GM08714 (cell line): ENCODE measurements at regions not wholly inside any gene's neighbourhood (a gene's known extent, or its start where the extent isn't known, plus 50 kb on each side); places are given as distances from the start of the nearest gene placed in this dataset.

ENCODE experiments used
- H3K4me3 ChIP-seq: fragments of 200-500 bp; sonication (Bioruptor generic); 2 replicates; pipeline ENCODE4 v1.5.1; 2014; ENCODE audit warnings: mild to moderate bottlenecking, low read length, inconsistent platforms
- ZNF274 ChIP-seq: IDR thresholded peaks from 2 replicates; pipeline ENCODE4 v1.6.1; 2012; ENCODE audit warnings: mild to moderate bottlenecking, low read depth, low read length

DNA sequence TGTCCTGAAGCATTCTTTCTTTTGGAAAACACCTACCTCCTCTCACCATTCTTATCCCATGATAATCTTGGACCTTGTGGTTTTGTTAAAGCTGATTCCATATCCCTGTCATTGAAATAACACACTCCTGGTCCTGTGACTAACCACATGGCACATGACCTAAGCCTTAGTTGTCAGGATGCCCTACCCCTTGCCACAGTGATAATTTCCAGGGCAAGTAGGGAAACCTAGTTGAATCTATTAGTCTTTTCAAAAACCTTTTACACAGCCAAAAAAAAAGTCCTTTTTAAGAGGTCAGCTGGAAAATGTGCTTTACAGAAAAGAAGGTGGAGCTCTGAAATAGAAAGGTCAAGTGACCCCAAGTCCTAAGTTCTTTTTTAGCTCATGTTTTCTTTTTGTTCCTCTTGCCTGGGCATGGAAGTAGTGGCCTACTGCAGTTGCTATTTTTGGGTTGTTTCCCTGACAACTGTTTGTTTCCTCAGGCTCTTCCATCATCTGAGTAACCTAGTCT, 608.4 kb downstream of the LRFN5 start:
- H3K4me3 ChIP-seq = no peak overlapping the region
- no peak for TF ChIP-seq ZNF274

DNA sequence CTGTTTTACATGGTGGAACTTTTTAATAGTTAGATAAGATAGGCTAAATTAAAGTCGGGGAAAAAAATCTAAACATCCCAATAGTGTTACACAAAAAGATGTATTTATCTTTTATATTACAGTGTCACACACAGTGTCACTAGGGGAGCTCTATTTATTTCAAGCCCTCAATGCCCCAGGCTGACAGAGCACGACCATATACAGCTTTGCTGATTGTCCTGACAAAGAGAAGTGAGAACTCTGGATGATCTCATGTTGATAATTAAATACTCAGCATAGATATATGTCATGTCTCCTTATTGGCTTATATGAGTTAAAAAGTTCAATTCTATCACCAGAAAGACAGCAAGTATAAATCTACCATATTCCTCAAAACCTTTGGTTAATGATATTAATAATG, 594.3 kb downstream of the LRFN5 start:
- no peak overlapping the region for H3K4me3 ChIP-seq
- TF ChIP-seq ZNF274 = no peak

GRCh38 chr14:42198010-42198409, 591.3 kb downstream of the LRFN5 start:
- no peak for TF ChIP-seq ZNF274
- H3K4me3 ChIP-seq = no peak overlapping the region

DNA sequence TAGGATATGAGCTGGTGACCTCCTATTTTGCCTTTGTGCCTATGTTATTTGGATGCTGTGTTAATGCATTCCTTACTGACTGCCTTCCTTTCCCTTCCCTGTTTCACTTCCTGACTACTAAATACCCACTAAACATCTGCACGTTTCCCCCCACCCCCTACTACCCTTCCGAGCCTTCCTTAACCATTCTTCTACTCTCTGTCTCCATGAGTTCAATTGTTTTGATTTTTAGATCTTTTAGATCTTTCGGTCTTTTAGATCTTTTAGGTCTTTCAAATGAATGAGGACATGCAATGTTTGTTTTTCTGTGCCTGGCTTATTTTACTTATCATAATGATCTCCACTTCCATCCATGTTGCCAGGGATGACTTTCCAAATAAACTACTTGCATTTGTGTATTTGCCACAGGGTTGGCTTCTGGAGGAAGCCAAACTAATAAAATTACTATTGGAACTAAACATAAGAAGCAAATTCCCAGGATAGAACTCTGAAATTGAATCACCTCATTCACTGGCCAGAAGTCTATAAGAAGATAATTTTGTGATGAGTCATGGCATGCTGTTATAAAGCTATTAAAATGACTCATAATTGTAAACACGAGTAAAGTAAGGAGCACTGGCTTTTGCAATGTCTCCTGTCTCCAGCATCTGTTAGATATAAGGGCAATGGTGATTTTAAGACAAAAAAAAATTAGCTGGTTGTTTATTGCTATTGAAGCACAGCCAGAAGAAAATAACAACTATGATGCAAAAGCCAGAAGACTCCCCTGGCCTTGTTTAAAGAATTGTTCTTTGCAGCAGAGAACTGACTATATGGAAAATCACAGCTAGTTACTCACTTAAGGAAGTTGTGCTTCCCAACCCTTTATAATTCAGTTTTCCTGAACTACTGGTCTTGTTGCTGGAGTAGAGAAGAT, 586.3 kb downstream of the LRFN5 start:
- H3K4me3 ChIP-seq = no peak overlapping the region
- TF ChIP-seq ZNF274 = no peak

GRCh38 chr14:42190744-42191143, 584.1 kb downstream of the LRFN5 start:
- no peak overlapping the region for H3K4me3 ChIP-seq

DNA sequence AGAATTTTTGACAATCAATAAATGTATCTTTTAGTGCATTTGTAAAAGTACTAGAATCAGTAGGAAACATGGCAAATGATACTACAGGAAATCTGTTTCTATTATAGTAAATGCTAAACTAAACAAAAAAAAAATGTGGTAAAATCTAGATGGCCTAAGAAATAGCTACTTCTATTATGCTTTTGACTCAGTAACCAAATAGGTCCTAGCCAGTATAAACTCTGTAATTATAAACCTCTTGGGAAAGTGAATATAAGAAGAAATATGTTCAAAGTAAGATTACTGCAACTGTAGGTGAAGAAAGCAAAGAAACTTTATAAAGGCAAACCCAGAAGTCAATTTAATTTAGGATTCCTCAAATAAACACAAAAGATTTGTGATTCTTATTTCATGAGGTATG, 581.2 kb downstream of the LRFN5 start:
- TF ChIP-seq ZNF274 = no peak
- no peak overlapping the region for H3K4me3 ChIP-seq

More at GRCh38 chr14:42190744-42191143, 584.1 kb downstream of the LRFN5 start:
- TF ChIP-seq ZNF274 = no peak

- H3K4me3 ChIP-seq = no peak overlapping the region
- no peak for TF ChIP-seq ZNF274
These were observed 579.0 kb downstream of the LRFN5 start for GRCh38 chr14:42185718-42186117.

DNA sequence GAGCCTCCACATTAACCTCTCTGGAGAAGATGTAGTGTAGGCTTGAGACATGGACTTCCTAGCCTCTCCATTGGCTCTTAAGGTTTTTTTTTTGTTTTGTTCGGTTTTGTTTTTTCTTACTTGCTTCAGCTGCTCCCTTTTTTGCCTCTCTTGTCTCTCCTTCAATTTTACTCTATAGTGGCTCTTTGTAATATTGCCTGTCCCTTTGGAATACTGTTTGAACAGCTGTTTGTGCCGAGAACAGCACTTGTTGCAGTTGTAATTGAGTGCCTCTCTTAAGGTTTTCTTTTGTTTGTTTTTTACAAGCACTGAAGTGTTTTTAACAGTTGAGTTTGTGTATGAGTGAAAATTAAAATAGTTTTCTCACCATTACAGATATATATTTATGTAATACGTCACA, 567.7 kb downstream of the LRFN5 start:
- TF ChIP-seq ZNF274 = no peak
- H3K4me3 ChIP-seq = no peak overlapping the region

- no peak overlapping the region for H3K4me3 ChIP-seq
- TF ChIP-seq ZNF274 = no peak
These were observed 566.5 kb downstream of the LRFN5 start for GRCh38 chr14:42173206-42173605.

DNA sequence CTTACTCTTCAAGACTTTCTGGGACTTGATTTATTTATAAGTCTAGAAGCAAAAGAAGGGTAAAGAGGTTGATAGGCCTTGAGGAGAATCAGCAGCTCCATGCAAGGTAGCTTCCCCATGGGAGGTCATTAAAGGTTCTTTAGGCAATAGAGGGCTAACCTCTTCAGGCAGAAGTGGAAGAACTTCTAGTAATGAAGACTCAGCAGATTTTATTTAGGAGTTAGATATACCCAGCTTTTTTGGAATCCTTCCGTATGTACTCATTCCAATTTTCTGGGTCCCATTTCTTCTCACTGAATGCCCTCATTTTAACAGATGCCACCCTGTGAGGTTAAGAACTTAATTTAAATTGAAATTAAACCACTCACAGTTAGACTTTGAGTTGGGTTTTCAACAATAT, 565.6 kb downstream of the LRFN5 start:
- no peak overlapping the region for H3K4me3 ChIP-seq
- no peak for TF ChIP-seq ZNF274

DNA sequence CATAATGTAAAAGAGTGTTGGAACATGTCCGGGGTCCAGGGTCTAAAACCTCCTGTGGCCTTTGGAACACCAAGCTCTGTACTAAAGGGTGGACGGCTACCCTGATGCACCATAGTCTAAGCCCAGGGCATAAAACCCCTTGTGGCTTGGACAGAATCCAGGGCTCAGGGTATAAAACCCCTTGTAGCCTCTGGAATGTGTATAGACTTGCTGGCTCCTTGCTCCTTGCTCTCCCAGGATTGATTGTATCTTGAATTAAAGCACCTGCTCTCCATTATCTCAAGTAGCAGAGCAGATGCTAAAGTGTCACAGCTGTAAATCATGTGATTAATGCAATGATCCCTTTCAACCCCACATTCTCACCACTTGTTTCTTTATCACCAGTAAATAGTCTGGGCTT, 556.5 kb downstream of the LRFN5 start:
- H3K4me3 ChIP-seq = no peak overlapping the region
- TF ChIP-seq ZNF274 = no peak

- no peak overlapping the region for H3K4me3 ChIP-seq
- TF ChIP-seq ZNF274 = no peak
These were observed 552.5 kb downstream of the LRFN5 start for GRCh38 chr14:42159138-42159537.

- no peak for TF ChIP-seq ZNF274
- H3K4me3 ChIP-seq = no peak overlapping the region
These were observed 543.1 kb downstream of the LRFN5 start for GRCh38 chr14:42149609-42150261.

DNA sequence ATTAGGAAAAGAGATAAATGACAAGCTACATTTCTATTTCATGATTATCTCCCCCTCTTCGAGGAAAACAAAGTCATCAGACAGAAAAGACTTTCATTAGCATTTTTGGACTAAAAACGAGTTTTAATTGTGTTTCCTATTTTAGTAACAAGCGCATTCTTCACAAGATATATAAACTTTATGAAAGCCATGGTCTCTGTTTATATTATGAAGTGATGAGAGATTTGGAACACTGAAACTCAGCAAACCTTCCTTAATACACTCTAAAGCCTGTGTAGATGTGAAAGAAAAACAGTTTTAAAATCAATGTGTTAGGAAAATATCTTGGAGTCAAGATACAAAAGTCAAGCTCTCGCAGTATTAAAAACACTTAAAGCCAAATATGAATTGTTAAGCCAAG, 539.1 kb downstream of the LRFN5 start:
- TF ChIP-seq ZNF274 = no peak
- no peak overlapping the region for H3K4me3 ChIP-seq

GRCh38 chr14:42143114-42143513, 536.4 kb downstream of the LRFN5 start:
- no peak overlapping the region for H3K4me3 ChIP-seq
- no peak for TF ChIP-seq ZNF274
